ENCODE measurements at regions not wholly inside any gene's neighbourhood (a gene's known extent, or its start where the extent isn't known, plus 50 kb on each side); places are given as distances from the start of the nearest gene placed in this dataset.

DNA sequence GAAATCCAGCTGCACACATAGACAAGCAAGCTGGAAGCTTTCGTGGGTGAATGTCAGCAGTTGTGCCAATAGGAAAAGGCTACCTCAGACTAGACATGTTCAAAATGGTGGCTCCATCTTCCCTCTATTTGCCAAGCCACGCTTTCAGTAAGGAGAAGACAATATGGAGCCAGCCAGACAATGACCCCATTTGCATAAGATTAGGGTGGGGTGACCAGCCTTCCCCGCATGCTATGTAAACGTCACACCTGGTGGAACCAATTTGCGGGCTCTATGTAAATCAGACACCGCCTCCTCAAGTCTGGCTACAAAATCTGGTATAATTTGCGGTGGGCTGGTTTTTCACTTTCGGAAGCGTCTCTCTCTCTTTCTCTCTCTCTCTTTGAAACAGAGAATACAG, 297.4 kb upstream of the PCDH15 start:
- DNase-seq = no peak

DNA sequence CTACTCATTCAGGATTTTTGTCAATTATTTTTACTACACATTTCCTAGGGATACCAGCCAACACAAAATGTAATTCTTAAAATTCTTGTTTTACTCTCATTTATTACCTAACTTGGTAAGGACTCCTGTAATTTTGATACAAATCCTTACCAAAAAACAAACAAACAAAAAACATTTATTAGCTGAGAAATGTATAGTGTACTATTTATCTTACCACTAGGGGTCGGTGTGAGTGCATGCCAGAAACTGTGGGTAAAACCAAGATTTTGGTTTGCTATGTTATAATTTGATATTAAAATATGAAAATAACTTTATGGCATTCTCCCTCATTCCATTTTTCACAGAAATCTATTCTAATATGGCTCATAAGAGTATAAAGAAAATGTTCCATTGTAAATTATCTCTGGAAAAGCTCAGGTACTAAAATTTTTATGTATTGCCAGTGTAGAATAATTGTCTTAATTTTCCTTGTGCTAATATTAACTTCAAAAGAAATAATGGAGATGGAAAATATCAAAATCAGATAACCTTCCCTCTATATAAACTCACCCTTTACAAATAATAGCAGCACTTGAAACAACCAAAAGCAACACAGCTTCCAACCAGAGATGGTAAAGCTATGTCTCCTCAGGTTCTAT, 290.8 kb upstream of the PCDH15 start:
- no peak for DNase-seq

DNA sequence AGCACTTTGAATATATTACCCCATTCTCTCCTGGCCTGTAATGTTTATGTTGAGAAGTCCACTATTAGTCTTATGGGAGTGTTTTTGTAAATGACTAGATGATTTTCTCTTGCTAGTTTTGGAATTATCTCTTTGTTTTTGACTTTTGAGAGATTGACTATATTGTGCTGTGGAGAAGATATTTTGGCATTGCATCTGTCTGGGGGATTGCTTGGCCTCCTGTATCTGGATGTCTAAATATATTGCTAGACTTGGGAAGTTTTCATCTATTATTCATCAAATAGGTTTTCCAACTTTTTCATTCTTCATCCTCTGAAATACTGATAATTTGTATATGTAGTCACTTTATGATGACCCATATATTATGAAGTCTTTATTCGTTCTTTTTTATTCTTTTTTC, 277.1 kb upstream of the PCDH15 start:
- DNase-seq = no peak

DNA sequence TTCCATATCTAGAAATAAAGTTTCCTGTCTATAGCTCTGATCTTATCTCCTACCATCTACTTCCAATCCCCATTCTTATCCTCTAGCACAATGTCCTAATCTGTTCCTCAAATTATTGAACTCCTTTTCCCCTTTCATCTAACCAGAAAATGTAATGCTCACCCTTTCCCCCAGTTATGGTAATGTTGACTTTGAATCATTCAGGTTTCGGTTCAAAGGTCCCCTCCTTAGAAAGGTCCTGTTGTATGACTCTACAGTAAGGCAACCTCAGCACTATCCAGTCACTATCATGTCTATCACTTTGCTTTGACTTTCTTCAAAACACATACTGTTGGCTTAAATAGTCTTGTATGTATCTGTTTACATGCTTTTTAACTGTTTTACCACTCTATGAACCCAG, 264.2 kb upstream of the PCDH15 start:
- DNase-seq = no peak

DNA sequence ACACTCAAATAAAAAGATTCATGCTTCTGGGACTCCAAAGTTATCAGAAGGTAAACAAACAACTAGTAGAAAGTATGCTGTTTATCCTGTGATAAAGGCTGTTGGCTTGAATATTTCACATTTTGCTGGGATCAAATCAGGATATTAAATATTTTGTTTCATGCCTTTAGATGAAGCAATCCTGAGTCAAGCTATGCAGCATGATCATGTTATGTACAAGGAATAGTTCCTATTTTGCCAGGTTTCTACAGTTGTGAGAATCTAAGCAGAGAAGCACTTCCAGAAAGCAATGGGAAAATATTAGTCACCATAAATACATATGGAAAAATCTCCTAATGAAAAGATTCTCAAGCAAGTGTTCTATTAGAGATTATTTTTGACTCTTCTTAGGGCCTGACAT, 262.8 kb upstream of the PCDH15 start:
- DNase-seq = no peak

DNA sequence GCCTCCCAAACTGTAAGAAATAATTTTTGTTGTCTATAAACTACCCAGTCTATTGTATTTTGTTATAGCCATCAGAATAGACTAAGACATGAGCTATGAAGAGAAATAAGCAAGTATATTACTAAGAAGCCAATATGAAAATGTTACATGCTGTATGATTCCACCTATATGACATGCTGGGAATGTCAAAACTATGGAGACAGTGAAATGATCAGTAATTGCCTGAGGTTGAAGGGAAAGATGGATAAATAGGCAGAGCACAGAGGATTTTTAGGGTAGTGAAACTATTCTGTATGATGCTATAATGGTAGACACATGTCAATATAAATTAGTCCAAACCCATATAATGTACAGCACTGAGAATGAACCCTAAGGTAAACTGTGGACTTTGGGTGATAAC, 261.3 kb upstream of the PCDH15 start:
- no peak for DNase-seq

DNA sequence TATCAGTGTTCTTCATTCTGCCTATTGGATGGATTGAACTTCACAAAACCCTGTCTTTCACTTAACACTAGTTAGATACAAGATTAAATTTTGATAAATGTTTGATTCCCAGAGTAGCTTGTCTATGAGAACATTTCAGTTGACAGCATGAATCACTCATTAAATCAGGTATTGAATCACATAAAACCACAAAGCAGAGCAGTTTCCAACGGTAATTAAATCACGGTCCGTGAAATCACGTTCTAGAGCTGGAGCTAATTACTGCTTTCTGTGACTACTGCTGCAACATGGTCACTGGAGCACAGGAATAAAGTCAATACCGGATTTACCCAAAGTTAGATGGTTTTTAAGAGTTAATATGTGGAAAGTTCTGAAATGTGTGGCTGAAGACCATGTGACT, 257.8 kb upstream of the PCDH15 start:
- DNase-seq = no peak

DNA sequence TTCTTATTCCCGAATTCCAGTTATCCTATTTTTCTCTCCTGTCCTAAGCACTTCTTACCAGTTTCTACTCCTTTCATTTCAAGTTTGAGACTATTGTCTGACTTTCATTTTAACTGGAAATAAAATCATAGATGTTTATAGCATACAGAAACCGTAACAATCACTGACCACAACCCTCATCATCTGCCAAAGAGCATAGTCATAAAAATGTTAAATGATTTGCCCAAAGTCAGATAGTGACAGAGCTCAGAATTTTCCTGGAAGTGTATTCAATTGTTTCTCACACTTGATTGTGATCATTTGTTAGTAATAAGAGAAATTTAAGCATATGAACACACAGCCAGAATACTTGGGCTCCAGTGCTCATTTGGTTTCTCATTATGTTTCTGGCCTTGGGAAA, 250.5 kb upstream of the PCDH15 start:
- no peak for DNase-seq

DNA sequence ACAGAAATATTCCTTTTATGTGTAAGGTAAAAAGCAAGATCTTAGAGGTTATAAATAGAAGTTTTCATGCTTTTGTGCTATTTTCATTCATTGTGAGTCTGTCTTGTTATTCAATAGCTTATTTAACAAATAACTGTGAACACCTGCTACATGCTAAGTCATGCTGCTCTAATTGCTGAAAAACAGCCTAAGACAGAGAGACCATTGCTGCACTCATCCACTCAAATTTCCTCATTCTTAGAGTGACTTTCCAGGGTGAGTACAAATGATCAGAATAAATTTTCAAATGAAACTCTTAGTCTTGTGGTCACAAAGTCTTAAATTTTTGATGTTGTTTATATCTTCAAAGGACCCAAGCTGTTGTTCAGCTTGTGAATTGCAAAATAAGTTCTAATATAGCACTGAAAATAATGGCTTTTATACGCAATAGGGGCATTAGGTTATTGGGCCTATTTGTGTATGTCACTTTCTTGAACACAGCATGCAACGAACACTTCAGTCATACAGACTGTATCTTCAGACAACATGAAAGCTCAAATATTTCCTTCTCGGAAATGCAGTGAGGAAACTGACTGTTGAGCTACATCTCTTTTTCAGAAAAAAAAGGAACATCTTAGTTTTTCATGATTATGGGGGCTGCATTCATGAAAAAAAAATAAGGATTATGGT, 247.9 kb upstream of the PCDH15 start:
- DNase-seq = no peak

DNA sequence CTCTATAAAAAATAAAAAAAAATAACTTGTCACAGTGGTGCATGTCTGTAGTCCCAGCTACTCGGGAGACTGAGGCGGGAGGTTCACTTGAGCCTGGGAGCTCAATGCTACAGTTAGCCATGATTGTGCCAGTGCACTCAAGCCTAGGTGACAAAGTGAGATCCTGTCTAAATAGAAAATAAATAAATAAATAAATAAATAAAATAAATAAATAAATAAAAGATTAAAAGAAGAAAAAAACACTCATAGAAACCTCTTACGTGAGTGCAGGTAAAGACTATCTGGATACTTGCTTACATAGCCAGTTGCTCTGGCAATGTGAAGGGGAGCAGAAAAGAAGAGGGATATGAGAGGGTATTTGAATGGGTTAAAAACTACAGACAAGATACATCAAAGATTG, 242.5 kb upstream of the PCDH15 start:
- no peak for DNase-seq

DNA sequence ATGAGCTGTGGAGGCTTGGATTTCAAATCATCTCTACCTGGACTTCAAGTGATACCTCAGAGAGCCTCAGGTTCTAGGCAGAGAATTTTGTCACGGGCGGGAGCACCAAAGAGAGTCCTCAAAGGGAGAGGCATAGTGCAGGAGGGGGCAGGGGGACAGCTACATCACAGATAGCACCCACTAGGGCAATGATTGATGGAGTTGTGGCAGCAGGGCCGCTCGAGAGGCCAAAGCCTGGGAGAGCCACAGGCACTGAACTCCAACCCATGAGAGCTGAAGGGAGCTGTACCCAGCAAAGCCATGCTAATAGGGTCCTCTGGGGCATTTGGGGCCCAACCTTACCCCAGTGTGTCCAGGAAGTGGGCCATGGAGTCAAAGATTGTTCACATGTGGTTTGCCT, 232.0 kb upstream of the PCDH15 start:
- DNase-seq = no peak

DNA sequence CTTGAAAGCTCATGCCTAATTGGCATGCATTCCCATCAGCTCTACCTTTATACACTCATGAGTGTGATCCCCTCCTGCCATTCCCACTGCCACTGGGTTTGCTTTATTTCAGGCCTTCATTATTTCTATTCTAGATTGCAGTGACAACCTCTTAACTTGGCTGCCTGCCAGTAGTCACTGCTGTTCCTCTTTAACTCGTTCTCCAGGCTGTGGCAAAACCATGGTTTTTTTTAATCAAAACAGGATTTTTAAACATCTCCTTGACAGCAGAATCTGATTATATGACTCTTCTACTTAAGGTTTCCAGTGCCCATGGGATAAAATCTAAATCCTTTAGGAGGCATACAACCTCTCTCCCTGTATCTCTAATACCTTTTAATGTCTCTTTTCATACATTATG, 223.7 kb upstream of the PCDH15 start:
- DNase-seq = no peak

DNA sequence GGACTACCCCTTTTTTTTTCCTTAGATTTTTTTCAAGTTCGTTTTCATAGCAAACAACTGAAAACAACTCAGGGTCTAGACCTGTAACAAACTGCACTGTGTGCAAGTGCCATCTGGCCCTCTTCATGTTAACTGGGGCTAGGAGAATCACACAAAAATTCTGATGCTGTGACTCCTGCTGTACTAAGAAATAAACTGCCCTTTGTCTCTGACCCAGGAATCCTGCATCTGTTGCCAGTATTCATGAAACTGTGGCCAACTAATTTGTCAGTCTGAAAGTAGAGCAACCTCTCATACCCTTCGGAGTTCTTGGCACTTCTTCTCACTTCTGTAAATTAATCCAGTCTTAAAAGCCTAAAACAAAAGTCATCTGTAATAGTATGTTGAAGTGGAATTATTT, 218.4 kb upstream of the PCDH15 start:
- no peak for DNase-seq

DNA sequence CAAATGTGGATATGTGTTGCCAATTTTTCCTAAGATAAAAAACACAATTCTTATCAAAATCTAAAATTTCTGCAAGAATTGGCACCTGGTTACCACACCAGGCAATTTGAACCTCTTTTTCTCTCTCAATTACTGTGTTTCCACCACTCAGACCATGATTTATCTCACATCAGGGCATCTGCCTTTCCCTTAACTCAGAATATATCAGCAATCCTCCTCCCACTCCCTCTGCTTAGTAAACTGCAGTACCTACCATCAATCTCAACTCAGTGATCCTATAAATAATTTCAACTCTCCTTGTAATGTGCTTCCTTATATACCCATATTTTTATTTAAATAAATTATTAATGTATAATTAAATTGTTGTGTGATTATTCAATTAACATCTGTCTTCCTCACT, 212.3 kb upstream of the PCDH15 start:
- DNase-seq = no peak

DNA sequence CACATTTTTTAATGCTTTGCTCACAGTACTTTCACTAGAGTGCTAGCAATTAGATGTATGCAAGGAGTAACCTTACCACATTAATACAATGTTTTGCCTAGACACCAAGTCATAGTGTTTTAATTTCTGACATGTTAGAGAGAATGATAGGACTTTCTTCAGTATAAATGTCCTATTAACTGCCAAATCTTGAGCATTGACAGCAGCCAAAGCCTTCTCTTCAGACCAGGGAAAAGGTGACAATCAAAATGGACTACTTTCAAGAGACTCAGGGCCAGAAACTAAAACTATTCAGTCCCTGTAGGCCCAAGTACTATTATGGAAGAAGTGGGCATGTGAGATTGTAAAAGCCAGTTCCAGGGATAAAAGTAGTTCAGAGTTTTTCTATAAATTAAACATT, 201.4 kb upstream of the PCDH15 start:
- DNase-seq = no peak

DNA sequence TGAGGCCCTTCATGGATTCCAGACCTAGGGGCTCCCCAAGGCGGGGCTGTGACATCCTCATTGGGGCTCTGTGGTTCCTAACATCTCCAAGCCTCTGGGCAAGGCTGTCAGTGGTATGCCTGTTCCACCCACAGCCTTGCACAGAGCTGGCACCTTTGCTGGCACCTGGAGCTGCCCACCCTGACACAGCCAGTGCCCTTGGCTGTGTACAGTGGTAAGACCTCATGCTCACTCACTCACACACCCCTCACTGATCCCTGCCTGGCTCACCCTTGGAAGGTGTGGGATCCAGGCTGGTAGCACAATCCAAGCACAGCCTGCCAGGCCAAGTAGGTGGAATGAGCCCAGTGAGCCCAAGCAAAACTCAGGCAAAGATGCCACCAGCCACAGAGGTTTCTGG, 200.4 kb upstream of the PCDH15 start:
- DNase-seq = no peak

DNA sequence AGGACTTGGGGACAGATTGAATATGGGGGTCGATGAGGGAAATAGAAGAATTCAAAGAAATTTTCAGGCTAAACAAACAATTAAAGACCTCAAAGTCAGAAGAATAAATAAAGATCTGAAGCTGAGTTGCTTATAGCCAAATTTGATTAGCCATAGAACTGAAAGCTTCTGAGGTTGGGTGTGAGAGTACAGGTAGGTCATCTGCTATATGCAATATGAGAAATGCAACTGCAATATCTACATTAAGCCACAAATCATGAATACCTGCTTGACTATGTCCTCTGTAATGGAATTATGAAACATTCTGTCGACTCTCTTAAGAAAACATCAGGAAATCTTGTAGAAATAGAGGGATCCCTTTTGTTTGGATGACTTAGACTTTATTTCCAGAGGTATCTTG, 192.1 kb upstream of the PCDH15 start:
- DNase-seq = no peak

DNA sequence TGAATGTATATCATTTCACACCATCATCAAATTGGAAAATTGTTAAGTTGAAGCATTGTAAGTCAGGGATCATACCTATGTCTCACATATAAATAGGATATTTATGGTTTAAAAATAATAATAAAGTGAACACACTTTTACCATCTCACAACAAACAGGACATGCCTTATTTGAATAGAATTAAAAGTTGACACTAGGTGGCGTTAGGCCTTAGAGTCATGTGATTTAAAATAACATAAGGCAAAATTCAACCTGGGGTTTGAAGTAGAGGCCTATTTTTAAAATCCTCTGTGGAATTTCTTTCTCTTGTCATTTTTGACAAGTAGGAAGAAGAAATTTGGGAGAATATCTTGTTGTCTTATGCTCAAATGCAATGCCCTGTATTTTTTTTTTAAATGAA, 184.7 kb upstream of the PCDH15 start:
- no peak for DNase-seq

DNA sequence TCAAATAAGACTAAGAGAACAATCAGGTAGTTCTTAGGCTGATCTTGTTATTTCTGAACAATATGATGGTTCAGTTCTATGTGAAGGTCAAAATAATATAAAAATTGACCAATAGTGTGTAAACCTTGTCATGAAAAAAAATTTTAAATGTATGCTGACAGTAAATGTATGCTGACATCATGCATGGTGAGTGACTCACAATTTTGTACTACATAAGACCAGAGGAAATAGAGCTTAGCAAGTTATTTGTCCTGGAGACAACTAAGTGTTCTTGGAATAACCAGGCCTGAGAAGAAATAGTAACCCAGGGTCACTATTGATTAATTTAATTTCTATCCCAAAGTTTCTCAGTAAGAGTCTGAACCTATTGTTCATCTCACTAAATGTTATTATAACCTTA, 182.2 kb upstream of the PCDH15 start:
- DNase-seq = no peak

DNA sequence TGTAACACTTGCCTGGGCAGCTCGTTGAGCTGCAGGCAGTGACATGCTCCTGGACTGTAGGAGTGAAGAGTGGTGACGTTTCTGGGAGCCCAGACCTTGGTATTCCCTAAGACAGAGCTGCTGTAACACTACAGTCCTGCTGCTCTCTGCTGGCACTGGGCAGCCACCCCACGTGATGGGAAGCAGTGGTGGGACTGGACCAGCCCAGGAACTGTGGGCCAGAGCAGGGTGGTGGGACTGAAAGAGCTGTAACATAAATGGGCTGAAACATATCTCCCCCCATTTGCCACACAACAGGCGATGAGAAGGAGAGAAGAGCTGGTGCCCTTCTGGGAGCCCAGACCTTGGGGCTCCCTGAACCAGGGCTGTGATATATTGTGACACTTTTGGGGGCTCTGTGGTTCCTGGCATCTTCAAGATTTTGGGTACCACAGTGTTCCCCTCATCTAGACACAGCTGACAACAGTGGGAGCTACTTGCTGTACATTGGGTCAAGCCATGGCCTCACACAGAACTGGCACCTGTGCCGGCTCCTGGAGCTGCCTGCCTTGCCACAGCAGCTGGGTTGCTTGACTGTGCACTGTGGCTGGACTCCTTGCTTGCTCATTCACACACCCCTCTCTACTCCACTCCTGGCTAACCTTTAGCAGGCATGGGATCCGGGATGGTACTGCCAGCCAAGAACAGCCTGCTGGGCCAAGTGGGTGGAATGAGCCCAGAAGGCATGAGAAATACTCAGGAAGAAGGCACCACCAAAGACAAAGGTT, 161.3 kb upstream of the PCDH15 start:
- no peak for DNase-seq

DNA sequence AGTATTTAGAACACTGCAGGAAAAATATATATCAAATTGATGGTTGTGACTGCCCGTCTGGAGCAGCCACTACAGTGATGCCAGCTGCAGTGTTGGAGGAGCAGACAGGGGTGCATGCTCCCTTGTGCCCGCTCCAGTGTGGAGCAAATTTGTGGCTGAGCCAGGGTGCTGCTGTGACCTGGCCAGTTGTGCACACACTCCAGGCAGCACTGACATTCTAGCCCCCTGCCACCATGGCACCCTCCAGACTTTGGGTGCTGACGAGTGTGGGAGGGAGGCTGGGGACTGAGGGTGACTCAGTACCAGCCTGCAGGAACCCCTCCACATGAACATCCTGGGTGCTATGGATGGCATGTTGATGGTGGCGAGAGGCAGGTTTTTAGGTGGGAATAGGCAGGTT, 160.0 kb upstream of the PCDH15 start:
- DNase-seq = no peak

DNA sequence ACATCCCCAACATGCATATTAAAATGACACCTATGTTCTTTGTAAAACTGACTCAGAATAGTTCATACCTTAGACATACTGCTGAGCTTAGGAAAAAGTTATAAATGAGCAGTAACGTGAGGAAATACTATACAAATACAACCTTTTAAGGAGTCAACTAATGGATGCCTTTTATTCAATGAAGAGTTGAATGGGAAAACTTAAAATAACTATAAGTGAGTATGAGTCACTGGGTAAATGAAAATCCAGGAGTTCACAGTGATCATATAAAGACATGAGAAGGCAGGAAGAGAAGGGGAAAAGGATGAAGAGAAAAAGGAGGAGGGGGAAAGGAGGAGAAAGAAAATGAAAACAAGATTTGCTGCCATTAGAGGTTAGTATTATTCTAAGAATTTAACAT, 157.8 kb upstream of the PCDH15 start:
- no peak for DNase-seq

DNA sequence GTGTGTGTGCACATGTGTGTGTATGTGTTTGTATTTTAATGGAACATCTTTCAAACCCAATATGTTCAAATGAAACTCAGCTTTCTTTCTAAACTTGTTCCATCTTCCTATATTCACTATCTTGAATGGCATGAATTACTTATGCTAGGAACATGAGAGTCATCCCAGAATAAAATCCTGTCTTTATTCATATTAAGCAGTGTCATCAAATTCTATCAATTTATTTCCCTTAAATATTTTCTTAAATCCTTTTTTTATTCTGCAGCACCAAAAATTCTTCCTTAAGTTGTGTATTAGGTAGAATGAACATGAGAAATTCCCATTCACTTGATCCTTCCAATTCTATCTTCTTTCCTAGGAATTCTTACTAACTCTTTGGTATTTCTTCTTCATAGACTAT, 146.6 kb upstream of the PCDH15 start:
- DNase-seq = no peak

DNA sequence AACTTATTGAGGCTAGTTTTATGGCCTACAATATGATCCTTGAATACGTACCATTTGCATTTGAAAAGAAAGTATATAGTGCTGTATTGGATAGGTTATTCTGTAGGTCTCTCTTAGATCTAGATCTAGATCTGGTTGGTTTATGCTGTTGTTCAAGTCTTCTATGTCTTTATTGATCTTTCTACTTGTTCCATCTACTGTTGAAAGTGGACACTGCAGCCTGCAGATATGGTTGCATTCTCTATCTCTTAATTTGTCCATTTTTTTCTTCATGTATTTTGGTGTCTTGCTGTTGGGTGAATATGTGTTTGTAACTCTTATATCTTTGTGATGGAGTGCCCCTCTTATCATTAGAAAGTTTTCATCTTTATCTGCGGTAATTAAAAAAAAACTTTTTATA, 139.4 kb upstream of the PCDH15 start:
- DNase-seq = no peak

DNA sequence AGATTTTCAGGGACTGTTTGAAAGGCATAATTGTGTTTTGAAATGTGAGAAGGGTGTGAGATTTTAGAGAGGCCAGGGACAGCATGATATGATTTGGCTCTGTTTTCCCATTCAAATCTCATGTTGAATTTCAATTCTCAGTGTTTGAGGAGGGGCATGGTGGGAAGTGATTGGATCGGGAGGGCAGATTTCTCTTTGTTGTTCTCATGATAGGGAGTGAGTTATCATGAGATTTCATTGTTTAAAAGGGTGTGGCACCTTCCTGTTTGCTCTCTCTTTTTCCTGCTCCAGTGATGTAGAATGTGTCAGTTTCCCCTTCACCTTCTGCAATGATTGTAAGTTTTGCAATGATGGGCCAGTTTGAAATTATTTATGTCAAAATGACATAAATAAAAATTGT, 113.0 kb upstream of the PCDH15 start:
- DNase-seq = no peak
